Vagina (tissue), 2 donors: ENCODE measurements at regions not wholly inside any gene's neighbourhood (a gene's known extent, or its start where the extent isn't known, plus 50 kb on each side); places are given as distances from the start of the nearest gene placed in this dataset.

ENCODE experiments used
- POLR2A ChIP-seq, 2 donors: fragments of 450-650 bp; IDR thresholded peaks; one replicate each; pipeline ENCODE4 v1.6.1; 2017; ENCODE audit warnings: antibody characterized with exemption in 2 of 2, mild to moderate bottlenecking in 2 of 2, moderate library complexity in 2 of 2
- POLR2AphosphoS5 ChIP-seq, 2 donors: sonication (generic); formaldehyde crosslinking; IDR thresholded peaks; one replicate each; pipeline ENCODE4 v1.9.0; 2017; ENCODE audit warnings: antibody characterized with exemption in 2 of 2, mild to moderate bottlenecking in 2 of 2, low read depth in 1 of 2; ENCODE audit not compliant: insufficient read depth in 1 of 2
- TF ChIP-seq, protein P1 (sequence below), 3 experiments: fragments of 450-650 bp in 2 of 3; fragments of 200-600 bp in 1 of 3; sonication (generic) in 1 of 3; IDR thresholded peaks; one replicate each; pipeline ENCODE4 v1.5.1; 2017 to 2019; ENCODE audit warnings: antibody characterized with exemption in 3 of 3, mild to moderate bottlenecking in 2 of 3, moderate library complexity in 2 of 3

DNA sequence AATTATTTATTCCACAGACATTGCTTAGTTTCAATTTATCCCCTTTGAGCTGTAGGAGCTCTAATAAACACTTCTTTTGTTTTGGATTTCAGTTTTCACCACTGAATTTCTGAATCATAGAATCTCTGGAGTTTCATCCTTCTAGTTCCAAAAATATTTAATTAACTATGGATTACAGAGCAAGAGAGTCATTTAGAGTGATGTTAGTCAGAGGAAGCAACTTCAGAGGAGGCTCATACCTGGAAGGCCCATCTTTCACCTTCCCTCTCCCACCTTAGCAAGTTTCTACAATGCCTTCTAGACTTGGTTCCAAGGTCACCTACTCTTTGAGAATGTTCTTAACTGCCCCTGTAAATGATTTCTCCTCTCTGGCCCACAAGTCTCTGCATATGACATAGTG lies 353.2 kb downstream of the SPRY2 start:
- TF ChIP-seq POLR2A (IDR thresholded peaks at IDR 0.05): no peak
- TF ChIP-seq, protein P1, sequence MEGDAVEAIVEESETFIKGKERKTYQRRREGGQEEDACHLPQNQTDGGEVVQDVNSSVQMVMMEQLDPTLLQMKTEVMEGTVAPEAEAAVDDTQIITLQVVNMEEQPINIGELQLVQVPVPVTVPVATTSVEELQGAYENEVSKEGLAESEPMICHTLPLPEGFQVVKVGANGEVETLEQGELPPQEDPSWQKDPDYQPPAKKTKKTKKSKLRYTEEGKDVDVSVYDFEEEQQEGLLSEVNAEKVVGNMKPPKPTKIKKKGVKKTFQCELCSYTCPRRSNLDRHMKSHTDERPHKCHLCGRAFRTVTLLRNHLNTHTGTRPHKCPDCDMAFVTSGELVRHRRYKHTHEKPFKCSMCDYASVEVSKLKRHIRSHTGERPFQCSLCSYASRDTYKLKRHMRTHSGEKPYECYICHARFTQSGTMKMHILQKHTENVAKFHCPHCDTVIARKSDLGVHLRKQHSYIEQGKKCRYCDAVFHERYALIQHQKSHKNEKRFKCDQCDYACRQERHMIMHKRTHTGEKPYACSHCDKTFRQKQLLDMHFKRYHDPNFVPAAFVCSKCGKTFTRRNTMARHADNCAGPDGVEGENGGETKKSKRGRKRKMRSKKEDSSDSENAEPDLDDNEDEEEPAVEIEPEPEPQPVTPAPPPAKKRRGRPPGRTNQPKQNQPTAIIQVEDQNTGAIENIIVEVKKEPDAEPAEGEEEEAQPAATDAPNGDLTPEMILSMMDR (IDR thresholded peaks at IDR 0.05): no peak
- TF ChIP-seq POLR2AphosphoS5 (IDR thresholded peaks at IDR 0.05; ENCODE audit: insufficient read depth in 1 of 2, low read depth in 1 of 2): no peak
